Peyer's patch (tissue), 4 donors: ENCODE measurements at regions not wholly inside any gene's neighbourhood (a gene's known extent, or its start where the extent isn't known, plus 50 kb on each side); places are given as distances from the start of the nearest gene placed in this dataset.

ENCODE experiments used
- DNase-seq, 3 donors: peaks; one replicate each; pipeline ENCODE4 v3.0.0-alpha.2; 2017 to 2019
- H3K27ac ChIP-seq, 4 donors: fragments of 200-600 bp; sonication (generic); one replicate each; pipeline ENCODE4 v1.5.1; 2016 to 2019
- H3K27me3 ChIP-seq, 2 donors: fragments of 200-600 bp; sonication (generic); one replicate each; pipeline ENCODE4 v1.5.1; 2019
- H3K36me3 ChIP-seq, 3 donors: fragments of 200-600 bp; sonication (generic); one replicate each; pipeline ENCODE4 v1.5.1; 2016 to 2019
- H3K4me1 ChIP-seq, 4 donors: fragments of 200-600 bp; sonication (generic); one replicate each; pipeline ENCODE4 v1.5.1; 2016 to 2019
- H3K4me3 ChIP-seq, 4 donors: fragments of 200-600 bp; sonication (generic); 1 replicate in 3 of 4; 2 replicates in 1 of 4; pipeline ENCODE4 v1.5.1; 2016 to 2019; ENCODE audit warnings: mild to moderate bottlenecking in 1 of 4
- H3K9me3 ChIP-seq, 4 donors: fragments of 200-600 bp; sonication (generic); one replicate each; pipeline ENCODE4 v1.5.1; 2016 to 2019; ENCODE audit warnings: mild to moderate bottlenecking in 1 of 4
- POLR2A ChIP-seq, 2 donors: fragments of 450-650 bp; IDR thresholded peaks; one replicate each; pipeline ENCODE4 v1.5.1; 2017; ENCODE audit warnings: antibody characterized with exemption in 2 of 2, mild to moderate bottlenecking in 2 of 2, moderate library complexity in 2 of 2
- TF ChIP-seq, protein P1 (sequence below), 6 experiments: fragments of 450-650 bp in 4 of 6; fragments of 200-600 bp in 2 of 6; sonication (generic) in 1 of 6; IDR thresholded peaks; one replicate each; pipeline ENCODE4 v1.5.1; 2017 to 2019; ENCODE audit warnings: antibody characterized with exemption in 6 of 6, mild to moderate bottlenecking in 3 of 6, moderate library complexity in 1 of 6

DNA sequence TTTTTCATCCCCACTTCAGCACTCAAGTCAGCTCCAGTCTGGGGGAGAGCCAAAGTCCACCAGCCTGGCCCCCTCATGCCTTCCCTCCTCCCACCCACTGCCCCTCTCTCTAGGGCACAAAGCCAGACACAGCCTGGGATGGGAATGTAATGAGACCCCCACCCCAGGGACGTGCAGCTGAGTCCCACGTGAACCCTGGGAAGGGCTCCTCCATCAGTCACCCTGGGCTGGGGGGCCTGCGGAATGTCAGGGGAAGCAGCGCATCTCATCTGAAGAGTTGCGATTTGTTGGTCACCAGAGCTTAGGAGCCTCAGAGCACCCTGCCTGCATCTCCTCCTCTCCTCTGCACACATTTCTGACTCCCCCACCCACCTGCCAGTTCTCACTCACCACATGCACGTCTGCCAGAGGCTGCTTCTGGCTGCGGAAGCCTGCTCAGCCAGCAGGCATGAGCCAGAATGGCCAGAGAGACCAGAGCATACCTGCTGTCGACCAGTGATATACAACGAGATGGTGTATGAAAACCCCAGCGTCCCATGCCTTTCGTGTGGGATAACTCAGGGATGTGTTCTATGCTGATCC lies 167.1 kb upstream of the TOP1 start:
- no peak overlapping the region for H3K27ac ChIP-seq
- no peaks in the 10 kb centered on the region for H3K4me1 ChIP-seq
- no peaks in the 10 kb centered on the region for H3K27me3 ChIP-seq
- no peak for DNase-seq
- no peak overlapping the region for H3K4me3 ChIP-seq
- TF ChIP-seq, protein P1, sequence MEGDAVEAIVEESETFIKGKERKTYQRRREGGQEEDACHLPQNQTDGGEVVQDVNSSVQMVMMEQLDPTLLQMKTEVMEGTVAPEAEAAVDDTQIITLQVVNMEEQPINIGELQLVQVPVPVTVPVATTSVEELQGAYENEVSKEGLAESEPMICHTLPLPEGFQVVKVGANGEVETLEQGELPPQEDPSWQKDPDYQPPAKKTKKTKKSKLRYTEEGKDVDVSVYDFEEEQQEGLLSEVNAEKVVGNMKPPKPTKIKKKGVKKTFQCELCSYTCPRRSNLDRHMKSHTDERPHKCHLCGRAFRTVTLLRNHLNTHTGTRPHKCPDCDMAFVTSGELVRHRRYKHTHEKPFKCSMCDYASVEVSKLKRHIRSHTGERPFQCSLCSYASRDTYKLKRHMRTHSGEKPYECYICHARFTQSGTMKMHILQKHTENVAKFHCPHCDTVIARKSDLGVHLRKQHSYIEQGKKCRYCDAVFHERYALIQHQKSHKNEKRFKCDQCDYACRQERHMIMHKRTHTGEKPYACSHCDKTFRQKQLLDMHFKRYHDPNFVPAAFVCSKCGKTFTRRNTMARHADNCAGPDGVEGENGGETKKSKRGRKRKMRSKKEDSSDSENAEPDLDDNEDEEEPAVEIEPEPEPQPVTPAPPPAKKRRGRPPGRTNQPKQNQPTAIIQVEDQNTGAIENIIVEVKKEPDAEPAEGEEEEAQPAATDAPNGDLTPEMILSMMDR (IDR thresholded peaks at IDR 0.05), result no peak
- TF ChIP-seq POLR2A (IDR thresholded peaks at IDR 0.05), result no peak
- no peaks in the 10 kb centered on the region for H3K36me3 ChIP-seq
- no peaks in the 10 kb centered on the region for H3K9me3 ChIP-seq

DNA sequence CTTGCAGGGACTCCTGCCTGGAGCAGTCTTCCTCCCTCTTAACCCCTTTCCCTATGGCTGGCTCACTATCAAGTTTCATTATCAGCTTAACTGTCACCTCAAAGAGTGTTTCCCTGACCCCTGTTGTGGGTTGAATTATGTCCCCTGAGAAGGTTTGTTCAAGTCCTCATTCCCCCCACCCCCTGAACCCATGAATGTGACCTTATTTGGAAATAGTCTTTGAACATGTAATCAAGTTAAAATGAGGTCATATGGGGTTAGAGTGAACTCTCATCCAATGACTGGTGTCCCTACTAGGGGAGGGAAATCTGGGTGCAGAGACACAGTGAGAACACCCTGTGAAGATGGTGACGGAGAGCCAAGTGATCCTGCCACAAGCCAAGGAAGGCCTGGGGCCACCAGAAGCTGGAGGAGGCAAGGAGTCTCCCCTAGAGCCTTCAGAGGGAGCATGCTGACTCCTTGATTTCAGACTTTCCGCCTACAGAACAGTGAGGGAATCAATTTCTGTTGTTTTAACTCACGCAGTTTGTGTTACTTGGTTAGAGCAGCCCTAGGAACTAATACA lies 165.2 kb upstream of the TOP1 start:
- Histone ChIP-seq H3K9me3 (no peaks in the 10 kb centered on the region), H3K36me3 (no peaks in the 10 kb centered on the region), H3K27me3 (no peaks in the 10 kb centered on the region), H3K27ac (no peak overlapping the region), H3K4me1 (no peaks in the 10 kb centered on the region), H3K4me3 (no peak overlapping the region)
- no peak for TF ChIP-seq POLR2A (IDR thresholded peaks at IDR 0.05)
- TF ChIP-seq, protein P1 (IDR thresholded peaks at IDR 0.05), result no peak
- DNase-seq, result no peak

DNA sequence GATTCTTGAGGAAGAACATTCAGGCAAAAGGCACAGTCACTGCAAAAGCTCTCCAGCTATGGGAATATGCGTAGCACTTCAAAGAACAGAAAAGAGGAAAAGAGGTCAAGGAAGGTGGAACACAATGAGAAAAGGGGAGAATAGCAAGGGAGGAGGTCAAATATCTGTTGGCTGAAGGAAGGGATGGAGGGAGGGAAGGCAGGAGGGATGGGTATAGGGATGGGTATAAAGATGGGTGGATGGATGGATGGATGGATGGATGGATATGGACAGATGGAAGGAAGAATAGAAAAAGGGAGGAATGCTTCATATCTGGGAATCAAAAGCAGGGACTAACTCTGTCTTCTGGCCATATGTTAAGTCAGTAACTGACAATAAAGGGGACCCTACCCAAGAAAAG lies 164.2 kb upstream of the TOP1 start:
- Histone ChIP-seq H3K36me3 (no peaks in the 10 kb centered on the region), H3K4me3 (no peak overlapping the region), H3K9me3 (no peaks in the 10 kb centered on the region), H3K27me3 (no peaks in the 10 kb centered on the region), H3K27ac (no peak overlapping the region), H3K4me1 (no peaks in the 10 kb centered on the region)
- DNase-seq, result no peak
- no peak for TF ChIP-seq POLR2A (IDR thresholded peaks at IDR 0.05)
- TF ChIP-seq, protein P1 (IDR thresholded peaks at IDR 0.05), result no peak

DNA sequence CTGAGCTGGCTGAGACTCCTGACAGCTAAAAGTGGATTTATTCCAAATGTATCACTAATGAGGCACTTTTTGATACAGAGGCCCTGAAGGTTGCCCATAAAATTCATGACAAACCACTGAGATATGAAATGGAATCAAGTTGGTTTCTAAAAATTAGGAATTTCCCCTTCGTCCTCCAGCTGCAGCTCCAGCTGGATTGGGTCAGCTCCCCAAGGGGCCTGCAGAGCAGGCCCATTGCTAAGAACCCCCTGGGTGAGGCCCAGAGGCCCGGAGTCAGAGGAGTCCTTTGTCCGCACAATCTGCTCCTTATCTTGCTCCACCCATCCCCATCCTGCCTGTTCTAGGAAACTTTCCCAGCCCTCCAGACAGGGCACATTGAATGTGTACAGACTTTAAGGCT lies 163.5 kb upstream of the TOP1 start:
- no peaks in the 10 kb centered on the region for H3K27me3 ChIP-seq
- no peak overlapping the region for H3K27ac ChIP-seq
- H3K4me3 ChIP-seq, result no peak overlapping the region
- H3K36me3 ChIP-seq, result no peaks in the 10 kb centered on the region
- no peaks in the 10 kb centered on the region for H3K9me3 ChIP-seq
- TF ChIP-seq POLR2A (IDR thresholded peaks at IDR 0.05), result no peak
- TF ChIP-seq, protein P1 (IDR thresholded peaks at IDR 0.05), result no peak
- DNase-seq, result no peak
- H3K4me1 ChIP-seq, result no peaks in the 10 kb centered on the region

DNA sequence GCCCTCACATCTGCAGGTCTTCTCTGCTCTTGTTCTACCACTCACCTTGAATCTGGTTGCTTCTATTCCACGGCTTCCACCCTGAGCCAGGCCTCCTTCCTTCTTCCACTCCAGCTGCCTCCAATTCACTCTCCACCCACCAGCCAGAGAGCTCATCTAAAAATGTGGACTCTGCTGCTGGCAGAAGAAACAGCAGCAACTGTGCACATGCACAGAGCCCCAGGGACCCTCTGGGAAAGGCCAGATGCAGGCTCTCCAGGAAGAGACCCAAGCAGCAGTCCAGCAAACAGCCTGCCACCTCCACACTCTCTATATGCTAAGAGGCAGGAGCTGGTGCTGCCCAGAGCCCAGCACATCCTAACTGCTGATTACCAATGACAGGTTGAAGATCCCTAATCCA lies 162.6 kb upstream of the TOP1 start:
- no peaks in the 10 kb centered on the region for H3K27me3 ChIP-seq
- H3K4me1 ChIP-seq, result no peaks in the 10 kb centered on the region
- TF ChIP-seq POLR2A (IDR thresholded peaks at IDR 0.05), result no peak
- TF ChIP-seq, protein P1 (IDR thresholded peaks at IDR 0.05), result no peak
- H3K27ac ChIP-seq, result no peak overlapping the region
- H3K9me3 ChIP-seq, result no peaks in the 10 kb centered on the region
- DNase-seq, result no peak
- no peaks in the 10 kb centered on the region for H3K36me3 ChIP-seq
- no peak overlapping the region for H3K4me3 ChIP-seq
